ENCODE measurements at regions not wholly inside any gene's neighbourhood (a gene's known extent, or its start where the extent isn't known, plus 50 kb on each side); places are given as distances from the start of the nearest gene placed in this dataset.

- TF ChIP-seq POLR2A (IDR thresholded peaks at IDR 0.05) (no peak), CTCF (IDR thresholded peaks at IDR 0.05) (no peak), EP300 (IDR thresholded peaks at IDR 0.05) (no peak)
Measured at GRCh38 chr18:78639006-78639950, 340.3 kb upstream of the SALL3 start.

Data from sigmoid colon (tissue), 4 donors.